GM18868 (cell line): ENCODE measurements at regions not wholly inside any gene's neighbourhood (a gene's known extent, or its start where the extent isn't known, plus 50 kb on each side); places are given as distances from the start of the nearest gene placed in this dataset.
A peak's percentile ranks its signal among the peaks of the same experiment; 100 is the strongest.

ENCODE experiments used
- ATAC-seq: cut with Tn5 transposase; IDR thresholded peaks from one replicate; pipeline ENCODE4 v1.9.1; 2021; ENCODE audit warnings: mild to moderate bottlenecking, moderate library complexity; ENCODE audit not compliant: unreplicated experiment

DNA sequence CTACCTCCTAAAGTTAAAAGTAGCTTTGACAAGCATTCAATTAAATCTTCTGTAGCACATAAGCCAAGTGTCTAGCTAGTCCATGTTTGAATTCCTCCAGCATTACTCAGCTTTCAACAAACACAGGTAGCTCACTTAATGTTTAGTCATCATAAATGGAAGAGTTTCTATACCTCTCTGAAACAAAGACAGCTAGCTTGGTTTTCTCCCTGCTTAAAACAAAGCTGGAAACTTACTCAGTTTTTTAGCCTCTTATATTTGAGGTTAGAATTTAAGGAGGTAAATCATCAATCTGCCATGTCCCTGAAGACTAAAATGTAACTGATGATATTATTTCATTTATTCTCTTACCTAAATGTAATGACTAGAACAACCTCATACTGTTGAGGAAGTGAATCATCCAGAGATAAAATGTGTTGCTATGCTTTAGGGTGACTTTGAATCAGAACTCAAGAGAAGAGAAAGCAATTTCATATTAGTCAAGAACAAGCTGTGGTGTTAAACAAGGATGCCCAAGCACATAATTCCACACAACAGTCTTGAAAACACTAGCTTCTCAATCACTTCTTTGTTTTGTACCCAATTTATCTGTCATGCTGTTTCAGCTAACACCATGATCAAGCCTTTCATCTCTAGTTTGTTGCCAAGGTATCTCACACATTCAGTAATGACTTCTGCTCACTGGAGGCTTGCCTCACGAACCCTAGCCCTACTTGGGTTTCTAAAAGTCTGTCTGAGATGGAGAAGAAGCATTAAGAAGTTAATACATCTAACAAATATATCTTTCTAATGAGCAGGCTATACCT, 251.9 kb downstream of the EPM2A start:
- no peak for ATAC-seq

GRCh38 chr6:145485288-145485687, 250.0 kb downstream of the EPM2A start:
- no peak for ATAC-seq

DNA sequence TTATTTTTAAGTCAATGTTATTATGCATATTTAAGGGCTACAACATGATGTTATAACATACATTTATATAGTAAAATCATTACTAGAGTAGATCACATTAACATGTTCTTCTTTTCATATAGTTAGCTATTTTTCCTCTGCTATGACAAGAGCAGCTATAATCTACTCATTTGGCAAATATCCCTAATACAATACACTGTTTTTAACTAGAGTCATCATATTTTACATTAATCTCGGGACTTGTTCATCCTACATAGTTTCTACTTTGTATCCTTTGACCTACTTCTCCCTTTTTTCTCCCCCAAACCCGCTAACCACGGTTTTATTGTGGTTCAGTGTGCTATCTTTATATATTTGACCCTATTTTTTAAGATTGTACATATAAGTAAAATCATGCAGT, 249.0 kb downstream of the EPM2A start:
- ATAC-seq, result no peak

GRCh38 chr6:145489583-145489982, 245.7 kb downstream of the EPM2A start:
- ATAC-seq, result no peak

DNA sequence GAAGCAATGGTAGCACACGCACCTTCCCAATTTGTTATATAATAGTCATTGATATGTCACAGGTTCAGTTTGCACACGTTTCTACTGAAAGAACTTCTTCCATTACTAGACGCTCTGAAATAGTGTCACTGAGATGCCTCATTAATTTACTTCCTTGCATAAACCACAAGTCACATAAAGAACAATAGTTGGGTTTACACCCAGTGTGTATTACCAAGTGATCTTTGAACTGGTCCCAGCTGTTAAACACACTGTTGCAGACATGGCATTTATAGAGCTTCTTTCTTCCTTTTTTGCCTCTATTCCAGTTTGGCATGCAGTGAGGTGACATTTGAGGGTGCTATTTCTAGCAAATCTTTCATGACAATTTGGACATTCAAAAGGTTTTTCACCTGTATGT, 245.3 kb downstream of the EPM2A start:
- ATAC-seq, result no peak

DNA sequence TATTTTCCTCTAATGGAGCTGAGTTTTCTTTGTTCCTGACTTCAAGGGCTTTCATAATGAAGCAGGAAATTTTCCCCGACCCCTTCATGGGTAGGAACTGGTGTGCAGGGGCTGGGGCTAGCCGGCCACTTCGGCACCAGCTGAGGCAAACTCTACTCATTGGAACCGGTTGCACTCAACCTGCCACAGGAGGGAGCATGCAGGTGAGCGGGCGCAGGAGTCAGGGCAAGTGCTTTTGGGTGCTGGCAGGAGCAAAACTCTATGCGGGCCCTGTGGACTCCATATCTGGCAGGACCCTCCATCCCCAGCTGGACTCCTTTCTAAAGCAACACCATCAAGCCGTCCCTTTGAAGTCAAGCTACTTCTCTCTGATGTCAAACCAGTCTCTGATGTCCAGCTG, 244.2 kb downstream of the EPM2A start:
- ATAC-seq, result no peak

DNA sequence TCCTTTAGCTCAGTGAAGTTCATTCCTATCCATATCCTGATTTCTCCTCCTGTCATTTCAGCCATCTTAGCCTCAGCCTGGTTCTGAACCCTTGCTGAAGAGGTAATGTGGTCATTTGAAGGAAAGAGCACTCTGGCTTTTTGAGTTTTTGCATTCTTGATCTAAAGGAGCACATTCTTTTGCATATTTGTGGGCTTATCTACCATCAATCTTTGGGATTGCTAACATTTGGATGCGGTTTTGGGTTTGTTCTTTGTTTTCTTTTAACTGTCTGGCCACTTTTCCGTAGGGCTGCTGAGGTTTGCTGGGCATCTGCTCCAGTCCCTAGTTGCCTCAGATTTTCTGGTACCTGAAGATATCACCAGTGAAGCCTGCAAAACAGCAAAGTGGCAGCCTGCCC, 238.3 kb downstream of the EPM2A start:
- ATAC-seq, result no peak

- peak; percentile 67 for ATAC-seq
Observed at GRCh38 chr6:145498425-145498824, 236.9 kb downstream of the EPM2A start.

DNA sequence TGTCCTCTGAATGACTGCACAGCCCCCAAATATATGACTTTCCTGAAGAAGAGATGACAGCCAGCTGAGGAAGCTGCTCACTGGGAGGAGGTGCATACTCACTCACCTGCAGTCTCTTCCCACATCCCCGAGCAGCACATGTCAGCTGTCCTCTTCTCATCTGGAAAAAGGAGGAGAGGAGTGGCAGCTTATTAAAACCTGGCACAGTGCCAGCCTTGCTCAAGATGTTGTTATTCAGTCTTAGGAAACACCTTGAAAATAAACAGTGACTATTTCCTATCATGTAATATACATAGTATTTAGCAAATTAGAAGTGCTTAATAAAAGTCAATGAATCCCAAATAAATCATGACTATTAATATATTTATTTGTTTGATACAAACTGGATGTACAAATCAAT, 232.9 kb downstream of the EPM2A start:
- ATAC-seq, result no peak

GRCh38 chr6:145506136-145506535, 229.2 kb downstream of the EPM2A start:
- no peak for ATAC-seq

DNA sequence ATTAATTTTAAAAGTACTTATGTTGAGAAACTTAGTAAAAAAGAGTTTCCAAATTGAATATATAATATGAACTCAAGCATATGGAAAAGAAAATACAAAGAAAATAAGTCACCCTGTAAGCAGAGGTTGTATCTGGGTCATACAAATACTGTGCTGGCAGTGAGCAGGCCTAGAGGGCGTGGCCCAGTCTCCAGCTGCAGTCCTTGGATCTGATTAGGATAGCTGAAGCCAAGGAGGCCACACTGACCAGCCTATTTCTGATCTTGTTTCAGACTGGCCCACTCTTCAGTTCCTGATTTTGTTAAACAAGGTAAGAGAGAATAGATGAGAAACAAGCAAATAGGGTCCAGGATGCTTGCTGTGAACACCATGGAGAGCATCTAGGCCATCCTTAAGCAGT, 228.8 kb downstream of the EPM2A start:
- no peak for ATAC-seq

- no peak for ATAC-seq
Observed at GRCh38 chr6:145507239-145507638, 228.1 kb downstream of the EPM2A start.

GRCh38 chr6:145508107-145508506, 227.2 kb downstream of the EPM2A start:
- ATAC-seq, result peak; percentile 47

DNA sequence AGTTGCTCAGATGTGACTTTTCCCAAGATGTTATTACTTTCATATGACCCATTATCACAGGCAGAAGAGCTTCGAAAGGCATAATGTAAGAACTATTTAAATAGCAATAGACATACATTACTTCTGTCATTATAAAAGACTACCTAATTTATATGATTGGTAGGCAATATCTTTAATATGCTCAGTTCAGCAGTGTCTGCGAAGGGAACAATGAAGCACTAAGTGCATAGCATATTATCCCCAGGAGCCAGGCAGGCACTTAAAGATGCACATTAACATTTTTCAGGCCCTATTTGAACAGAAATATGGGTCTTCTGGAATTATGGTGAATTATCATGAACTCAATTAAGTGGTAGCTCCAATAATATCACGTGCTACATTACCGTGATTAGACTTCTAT, 217.8 kb downstream of the EPM2A start:
- ATAC-seq, result no peak

DNA sequence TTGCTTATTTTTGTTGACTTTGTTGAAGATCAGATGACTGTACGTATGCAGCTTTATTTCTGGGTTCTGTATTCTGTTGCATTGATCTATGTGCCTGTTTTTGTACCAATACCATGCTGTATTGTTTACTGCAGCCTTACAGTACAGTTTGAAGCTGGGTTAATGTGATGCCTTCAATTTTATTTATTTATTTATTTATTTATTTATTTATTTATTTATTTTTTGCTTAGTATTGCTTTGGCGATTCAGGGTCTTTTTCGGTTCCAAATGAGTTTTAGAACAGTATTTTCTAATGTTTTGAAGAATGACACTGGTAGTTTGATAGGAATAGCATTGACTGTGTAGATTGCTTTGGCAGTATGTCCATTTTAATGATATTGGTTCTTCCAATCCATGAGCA, 210.3 kb downstream of the EPM2A start:
- ATAC-seq, result no peak

DNA sequence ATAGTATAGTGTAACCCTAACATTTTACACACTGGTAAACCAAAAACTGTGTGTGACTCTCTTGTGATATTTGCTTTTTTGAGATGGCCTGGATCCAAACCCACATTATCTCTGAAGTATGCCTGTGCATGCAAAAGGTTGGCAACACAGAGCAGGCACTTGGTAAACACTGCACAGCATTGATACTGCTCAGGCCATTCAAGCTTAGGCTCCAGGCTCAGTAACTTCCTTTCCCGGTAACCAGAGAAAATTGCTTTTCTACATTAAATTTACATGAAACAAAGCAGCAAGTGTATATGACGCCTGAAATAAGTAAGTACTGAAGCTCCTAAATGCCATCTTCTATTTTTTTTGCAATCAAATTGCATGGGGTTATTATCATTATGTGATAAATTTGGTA, 205.7 kb downstream of the EPM2A start:
- ATAC-seq, result no peak

DNA sequence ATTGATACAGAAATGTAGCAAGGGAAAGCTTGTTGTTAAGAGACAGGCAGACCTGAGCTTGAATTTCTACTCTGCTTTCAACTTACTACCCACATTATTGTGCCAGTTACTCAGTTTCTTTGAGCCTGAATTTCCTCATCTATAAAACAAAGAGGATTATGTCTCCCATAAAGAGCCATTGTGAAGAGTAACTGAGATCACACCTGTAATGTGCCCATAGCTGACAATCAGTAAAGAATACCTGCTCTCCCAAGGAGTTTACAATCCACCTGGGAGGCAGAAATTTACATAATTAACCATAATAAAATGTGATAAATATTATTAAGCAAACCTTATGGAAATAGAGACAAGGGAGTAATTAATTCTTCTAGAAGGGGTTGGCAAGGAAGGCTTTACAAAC, 204.9 kb downstream of the EPM2A start:
- ATAC-seq, result no peak

DNA sequence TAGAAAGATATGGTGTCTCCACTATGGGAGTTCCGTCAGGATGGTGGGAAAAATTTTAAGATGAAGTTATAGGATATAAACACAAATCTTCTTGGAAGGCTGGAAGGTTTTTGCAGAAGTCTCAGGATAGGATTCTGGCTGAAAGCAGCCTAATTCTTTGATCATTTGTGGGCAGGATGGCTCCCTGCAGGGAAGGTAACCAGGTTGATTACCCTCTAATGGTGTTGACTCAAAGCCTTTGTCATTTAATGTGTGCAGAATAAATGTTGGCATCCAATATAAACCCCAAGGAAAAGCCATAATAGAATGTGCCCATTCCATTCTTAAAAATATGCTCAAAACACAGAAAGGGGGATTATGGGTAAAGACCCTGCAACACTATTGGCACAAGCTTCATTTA, 204.3 kb downstream of the EPM2A start:
- ATAC-seq, result no peak

DNA sequence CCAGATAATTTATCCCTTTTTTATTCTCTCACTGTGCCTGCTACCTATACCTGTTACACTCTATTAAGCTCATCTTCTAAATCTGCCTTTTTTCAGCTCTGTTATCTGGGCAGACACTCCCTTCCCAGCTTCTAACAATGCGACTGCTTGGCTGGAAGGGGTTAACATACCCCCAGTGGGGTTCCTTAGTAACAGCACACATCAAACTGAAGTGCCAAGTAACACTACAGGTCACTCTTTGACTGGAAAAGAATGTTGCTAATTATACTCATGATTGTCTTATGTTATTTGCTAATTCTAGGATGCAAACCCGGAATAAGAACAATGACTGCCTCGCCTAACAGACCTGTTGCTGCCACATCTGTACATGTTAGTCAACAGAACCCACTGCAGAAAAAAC, 203.5 kb downstream of the EPM2A start:
- ATAC-seq, result no peak

DNA sequence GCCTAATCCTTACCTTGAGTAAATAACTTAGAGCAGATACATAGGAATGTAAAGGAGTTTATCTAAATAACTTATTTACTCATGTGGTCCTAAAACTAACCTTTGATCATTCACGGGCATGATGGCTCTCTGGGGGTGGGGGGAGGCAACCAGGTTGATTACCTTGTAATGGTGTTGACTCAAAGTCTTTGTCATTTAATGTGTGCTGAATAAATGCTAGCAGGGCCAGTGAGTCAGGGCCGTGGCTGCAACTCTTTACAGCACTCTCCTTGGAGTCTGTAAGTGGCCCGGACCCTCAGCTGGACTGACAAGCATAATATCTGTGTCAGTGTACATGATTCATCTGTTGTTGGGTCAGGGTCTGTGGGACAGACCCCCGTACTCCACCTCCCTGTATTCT, 203.0 kb downstream of the EPM2A start:
- ATAC-seq, result no peak

GRCh38 chr6:145534989-145535388, 200.3 kb downstream of the EPM2A start:
- no peak for ATAC-seq

DNA sequence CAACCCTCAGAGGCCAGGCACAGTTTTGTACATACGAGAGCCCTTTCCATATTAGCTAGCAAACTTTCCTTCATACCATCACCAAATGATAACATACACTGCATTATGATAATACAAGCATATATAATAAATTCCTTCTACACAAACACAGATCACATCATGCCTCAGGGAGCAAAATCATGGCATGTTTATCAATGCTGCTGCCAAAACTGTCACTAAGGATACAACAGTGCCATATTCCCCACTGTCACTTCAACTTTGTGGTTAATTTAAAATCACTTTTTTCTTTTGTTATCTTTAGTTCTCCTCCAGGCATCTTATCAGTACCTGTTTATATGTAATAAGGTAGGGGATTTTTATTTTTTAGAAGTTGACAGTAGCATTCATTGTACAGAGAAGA, 196.3 kb downstream of the EPM2A start:
- ATAC-seq, result no peak

- ATAC-seq, result no peak
Observed at GRCh38 chr6:145539831-145540230, 195.5 kb downstream of the EPM2A start.
